ENCODE measurements at regions not wholly inside any gene's neighbourhood (a gene's known extent, or its start where the extent isn't known, plus 50 kb on each side); places are given as distances from the start of the nearest gene placed in this dataset.

DNA sequence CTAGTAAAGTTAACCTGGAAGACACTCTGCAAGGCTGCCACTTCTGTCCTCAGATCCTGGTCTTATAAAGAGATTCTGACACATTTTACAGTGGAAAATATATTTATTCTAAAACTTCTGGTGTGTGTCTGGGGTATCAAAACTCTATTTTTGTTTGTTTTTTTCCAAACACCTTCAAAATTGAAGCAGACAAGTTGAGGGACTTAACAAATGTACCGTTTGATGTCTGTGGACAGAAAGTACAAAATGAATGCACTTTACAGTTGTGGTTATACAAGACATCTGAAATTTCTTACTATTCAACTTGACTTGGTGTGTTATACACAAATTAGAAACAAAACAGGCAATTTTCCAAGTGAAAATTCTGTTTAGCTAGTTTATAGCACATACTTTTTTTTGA lies 823.2 kb upstream of the SALL3 start:
- no peaks in the 10 kb centered on the region for H3K27me3 ChIP-seq (replicated peaks; ENCODE audit: insufficient read depth, low read depth, low read length, poor library complexity)
- H3K27ac ChIP-seq (ENCODE audit: low read depth, low read length, poor library complexity, severe bottlenecking) = no peak overlapping the region
- ChIA-PET POLR2A (ENCODE audit: low non-redundant PET) (no interaction called here), CTCF (no interaction called here)
- DNase-seq (ENCODE audit: low spot score) = no peak
- H3K36me3 ChIP-seq (ENCODE audit: insufficient read depth, low read length, poor library complexity, severe bottlenecking) = no peaks in the 10 kb centered on the region
- H3K9me3 ChIP-seq (ENCODE audit: low read depth, low read length, poor library complexity, severe bottlenecking) = peaks cover 15% of the 10 kb centered on the region
- intact Hi-C loops (cut with micrococcal nuclease; ENCODE audit: unreplicated experiment) = no loop called here
- TF ChIP-seq CTCF (conservative IDR thresholded peaks at IDR 0.05; ENCODE audit: low read depth, low read length) (no peak), EZH2 (IDR thresholded peaks at IDR 0.05; ENCODE audit: borderline replicate concordance, low read depth, low read length, poor library complexity, severe bottlenecking) (no peak)
- H3K4me3 ChIP-seq (ENCODE audit: low read depth, low read length, poor library complexity, severe bottlenecking) = no peak overlapping the region
- BruUV-seq (replicated peaks) = no TSS peak
- H3K4me1 ChIP-seq (ENCODE audit: insufficient read depth, low read length, poor library complexity, severe bottlenecking) = no peaks in the 10 kb centered on the region

- TF ChIP-seq EZH2 (IDR thresholded peaks at IDR 0.05; ENCODE audit: borderline replicate concordance, low read depth, low read length, poor library complexity, severe bottlenecking) (no peak), CTCF (conservative IDR thresholded peaks at IDR 0.05; ENCODE audit: low read depth, low read length) (no peak)
- intact Hi-C loops (cut with micrococcal nuclease; ENCODE audit: unreplicated experiment) = no loop called here
- no peak for DNase-seq (ENCODE audit: low spot score)
- BruUV-seq (replicated peaks) = no TSS peak
- CTCF ChIA-PET = no interaction called here
- no peaks in the 10 kb centered on the region for H3K4me1 ChIP-seq (ENCODE audit: insufficient read depth, low read length, poor library complexity, severe bottlenecking)
- H3K27me3 ChIP-seq (replicated peaks; ENCODE audit: insufficient read depth, low read depth, low read length, poor library complexity) = no peaks in the 10 kb centered on the region
- no peak overlapping the region for H3K27ac ChIP-seq (ENCODE audit: low read depth, low read length, poor library complexity, severe bottlenecking)
- no peak overlapping the region for H3K4me3 ChIP-seq (ENCODE audit: low read depth, low read length, poor library complexity, severe bottlenecking)
- POLR2A ChIA-PET (ENCODE audit: low non-redundant PET) = interaction anchor here (0.5 kb wide), 1 partner anchor 722 kb away, joined by 3 read pairs; no protein-coding TSS in a partner anchor
- peaks cover 14% of the 10 kb centered on the region for H3K9me3 ChIP-seq (ENCODE audit: low read depth, low read length, poor library complexity, severe bottlenecking)
- H3K36me3 ChIP-seq (ENCODE audit: insufficient read depth, low read length, poor library complexity, severe bottlenecking) = no peaks in the 10 kb centered on the region
These were observed 820.7 kb upstream of the SALL3 start for GRCh38 chr18:78158943-78159342.

- no peaks in the 10 kb centered on the region for H3K4me1 ChIP-seq (ENCODE audit: insufficient read depth, low read length, poor library complexity, severe bottlenecking)
- no peaks in the 10 kb centered on the region for H3K36me3 ChIP-seq (ENCODE audit: insufficient read depth, low read length, poor library complexity, severe bottlenecking)
- DNase-seq (ENCODE audit: low spot score) = no peak
- intact Hi-C loops (cut with micrococcal nuclease; ENCODE audit: unreplicated experiment) = no loop called here
- ChIA-PET CTCF (no interaction called here), POLR2A (ENCODE audit: low non-redundant PET) (no interaction called here)
- H3K4me3 ChIP-seq (ENCODE audit: low read depth, low read length, poor library complexity, severe bottlenecking) = no peak overlapping the region
- H3K9me3 ChIP-seq (ENCODE audit: low read depth, low read length, poor library complexity, severe bottlenecking) = peaks cover 10% of the 10 kb centered on the region
- BruUV-seq (replicated peaks) = no TSS peak
- TF ChIP-seq CTCF (conservative IDR thresholded peaks at IDR 0.05; ENCODE audit: low read depth, low read length) (no peak), EZH2 (IDR thresholded peaks at IDR 0.05; ENCODE audit: borderline replicate concordance, low read depth, low read length, poor library complexity, severe bottlenecking) (no peak)
- H3K27me3 ChIP-seq (replicated peaks; ENCODE audit: insufficient read depth, low read depth, low read length, poor library complexity) = no peaks in the 10 kb centered on the region
- H3K27ac ChIP-seq (ENCODE audit: low read depth, low read length, poor library complexity, severe bottlenecking) = no peak overlapping the region
These were observed 820.2 kb upstream of the SALL3 start for GRCh38 chr18:78159397-78159796.
